IPS-NIHi11 (cell line): ENCODE measurements at regions not wholly inside any gene's neighbourhood (a gene's known extent, or its start where the extent isn't known, plus 50 kb on each side); places are given as distances from the start of the nearest gene placed in this dataset.
"Not testable (repeated sequence)": the region's sequence is repeated elsewhere in the genome, so short reads cannot be mapped to it uniquely, and the experiment has no call there.

ENCODE experiments used
- DNase-seq: peaks from one replicate; pipeline ENCODE4 v3.0.0; 2012; ENCODE audit warnings: mixed read lengths, low spot score

GRCh38 chr6:11452106-11452505, 85.4 kb upstream of the TMEM170B start:
- DNase-seq: not testable (repeated sequence)

DNA sequence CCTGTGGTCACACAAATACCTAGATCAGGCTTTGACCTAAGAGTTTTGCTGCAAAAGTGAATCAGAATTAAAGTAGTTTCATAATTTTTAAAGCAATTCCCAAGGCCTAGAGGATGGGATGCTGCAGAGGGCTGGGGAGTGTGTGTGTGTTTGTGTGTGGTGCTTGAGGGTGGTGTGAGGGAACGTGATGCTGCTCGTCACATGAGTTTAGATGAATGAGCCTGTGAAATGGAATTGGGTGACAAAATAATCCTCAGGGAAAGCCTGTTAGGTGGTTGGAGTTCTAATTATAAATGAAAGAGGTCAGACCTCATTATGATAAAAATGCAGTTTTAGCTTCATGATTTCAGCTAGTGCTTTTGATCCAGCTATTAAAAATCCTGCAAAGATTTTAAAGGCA, 87.5 kb upstream of the TMEM170B start:
- no peak for DNase-seq

- no peak for DNase-seq
Measured at GRCh38 chr6:11449408-11449807, 88.1 kb upstream of the TMEM170B start.

DNA sequence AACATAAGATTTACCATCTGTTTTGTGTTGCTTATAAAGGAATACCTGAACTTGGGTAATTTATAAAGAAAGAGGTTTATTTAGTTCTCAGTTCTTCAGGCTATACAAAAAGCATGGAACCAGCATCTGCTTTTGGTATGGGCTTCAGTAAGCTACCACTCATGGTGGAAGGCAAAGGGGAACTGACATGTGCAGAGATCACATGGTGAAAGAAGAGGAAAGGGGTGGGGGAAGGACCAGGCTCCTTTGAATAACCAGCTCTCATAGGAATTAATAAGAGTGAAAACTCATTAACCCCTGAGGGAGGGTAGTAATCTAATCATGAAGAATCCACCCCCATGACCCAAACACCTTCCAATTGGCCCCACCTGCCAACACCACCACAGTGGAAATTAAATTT, 89.5 kb upstream of the TMEM170B start:
- no peak for DNase-seq

DNA sequence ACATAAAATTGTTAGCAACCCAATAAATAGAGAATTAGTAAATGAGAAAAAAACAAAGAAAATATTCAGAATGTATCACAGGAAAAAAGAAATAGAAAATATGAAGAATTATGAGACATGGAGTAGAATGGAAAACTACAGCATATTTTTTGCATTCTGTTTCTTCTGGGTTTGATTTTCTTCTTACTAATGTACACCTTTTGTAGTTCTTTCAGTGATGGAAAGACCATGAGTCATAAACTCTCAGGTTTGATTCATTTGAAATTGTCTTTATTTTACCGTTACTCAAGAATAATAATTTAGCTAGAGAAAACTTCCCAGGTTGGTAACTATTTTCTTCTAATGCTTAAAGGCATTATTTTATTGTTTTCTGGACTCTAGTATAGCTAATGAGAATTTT, 90.3 kb upstream of the TMEM170B start:
- DNase-seq: no peak

DNA sequence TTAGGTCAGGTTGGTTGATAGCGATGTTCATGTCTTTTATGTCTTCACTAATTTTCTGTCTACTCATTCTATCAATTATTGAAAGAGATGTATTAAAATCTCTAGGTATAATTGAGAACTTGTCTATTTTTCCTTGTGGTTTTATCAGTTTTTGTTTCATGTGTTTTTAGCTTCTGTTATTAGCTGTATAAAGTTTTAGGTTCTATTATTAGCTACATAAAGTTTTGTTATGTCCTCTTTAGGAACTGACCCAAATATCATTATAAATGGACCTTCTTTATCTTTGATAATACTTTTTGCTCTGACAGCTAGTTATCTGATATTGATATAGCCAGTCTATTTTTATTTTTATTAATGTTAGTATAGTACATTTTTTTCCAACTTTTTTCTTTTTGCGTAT, 92.4 kb upstream of the TMEM170B start:
- DNase-seq: no peak

GRCh38 chr6:11443125-11443524, 94.4 kb upstream of the TMEM170B start:
- DNase-seq: not testable (repeated sequence)

- DNase-seq: no peak
Measured at GRCh38 chr6:11442495-11442894, 95.1 kb upstream of the TMEM170B start.

GRCh38 chr6:11439876-11440275, 97.7 kb upstream of the TMEM170B start:
- no peak for DNase-seq

DNA sequence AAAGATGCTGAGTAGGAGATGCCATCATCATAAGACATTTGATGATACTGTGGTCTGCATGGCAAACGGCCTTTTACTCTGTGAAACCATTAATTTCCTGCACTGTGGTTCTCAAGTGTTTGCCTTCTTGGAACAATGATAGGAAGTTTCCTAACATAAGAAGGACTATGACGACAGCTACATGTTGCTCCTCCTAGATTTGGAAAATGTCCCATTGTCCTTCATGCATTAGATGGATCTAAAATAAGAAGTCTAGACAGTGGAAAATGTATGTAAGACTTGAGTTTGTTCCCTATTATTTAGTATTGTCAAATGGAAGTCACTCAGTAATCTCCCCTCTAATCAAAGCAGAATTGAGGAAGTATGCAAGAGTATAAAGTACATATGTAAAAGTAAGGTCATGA, 98.5 kb upstream of the TMEM170B start:
- no peak for DNase-seq

GRCh38 chr6:11437824-11438459, 99.6 kb upstream of the TMEM170B start:
- DNase-seq: no peak

DNA sequence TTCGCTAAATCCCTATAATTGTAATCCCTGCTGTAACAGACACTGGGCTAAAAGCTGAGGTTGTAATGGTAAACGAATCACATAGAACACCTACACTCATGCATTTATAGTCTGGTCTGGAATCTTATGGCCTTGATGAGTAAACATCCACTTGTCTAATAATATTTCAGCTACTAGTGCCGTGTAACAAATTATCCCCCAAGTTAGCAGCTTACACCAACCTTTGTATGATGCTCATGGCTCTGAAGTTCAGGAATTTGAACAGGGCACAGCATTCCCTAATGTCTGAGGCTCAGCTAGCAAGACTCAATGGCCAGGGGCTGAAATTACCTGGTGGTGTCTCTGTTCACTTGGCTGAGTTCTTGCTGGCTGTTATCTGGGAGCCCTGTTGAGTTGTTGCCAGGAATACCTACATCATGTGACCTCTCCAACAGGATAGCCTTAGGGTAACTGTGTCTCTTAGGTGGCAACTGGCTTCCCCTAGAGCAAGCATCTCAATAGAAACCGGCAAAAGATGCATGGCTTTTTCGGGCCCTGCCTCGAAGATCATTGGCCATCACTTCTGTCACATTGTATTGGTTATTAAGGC, 100.9 kb upstream of the TMEM170B start:
- no peak for DNase-seq

- DNase-seq: peak; percentile 22
Measured at GRCh38 chr6:11434565-11435326, 102.8 kb upstream of the TMEM170B start.

DNA sequence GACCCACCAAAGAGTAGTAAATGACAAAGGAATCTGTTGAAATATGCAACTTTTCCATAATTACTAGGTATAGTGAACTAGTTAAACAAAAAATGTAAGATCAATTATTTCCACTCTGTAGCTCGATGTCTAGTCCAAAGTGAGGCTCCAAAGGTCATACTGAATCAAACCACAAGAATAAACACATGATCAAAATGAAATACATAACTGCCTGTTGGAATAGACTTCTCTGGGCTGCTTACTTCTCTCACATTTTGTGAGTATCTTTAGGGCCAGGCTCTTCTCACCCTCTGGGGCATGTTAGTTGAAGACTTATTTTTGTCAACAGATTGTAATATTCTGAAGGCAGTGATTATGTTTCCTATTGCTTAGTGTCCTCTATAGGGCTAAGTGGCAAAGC, 103.7 kb upstream of the TMEM170B start:
- DNase-seq: no peak

DNA sequence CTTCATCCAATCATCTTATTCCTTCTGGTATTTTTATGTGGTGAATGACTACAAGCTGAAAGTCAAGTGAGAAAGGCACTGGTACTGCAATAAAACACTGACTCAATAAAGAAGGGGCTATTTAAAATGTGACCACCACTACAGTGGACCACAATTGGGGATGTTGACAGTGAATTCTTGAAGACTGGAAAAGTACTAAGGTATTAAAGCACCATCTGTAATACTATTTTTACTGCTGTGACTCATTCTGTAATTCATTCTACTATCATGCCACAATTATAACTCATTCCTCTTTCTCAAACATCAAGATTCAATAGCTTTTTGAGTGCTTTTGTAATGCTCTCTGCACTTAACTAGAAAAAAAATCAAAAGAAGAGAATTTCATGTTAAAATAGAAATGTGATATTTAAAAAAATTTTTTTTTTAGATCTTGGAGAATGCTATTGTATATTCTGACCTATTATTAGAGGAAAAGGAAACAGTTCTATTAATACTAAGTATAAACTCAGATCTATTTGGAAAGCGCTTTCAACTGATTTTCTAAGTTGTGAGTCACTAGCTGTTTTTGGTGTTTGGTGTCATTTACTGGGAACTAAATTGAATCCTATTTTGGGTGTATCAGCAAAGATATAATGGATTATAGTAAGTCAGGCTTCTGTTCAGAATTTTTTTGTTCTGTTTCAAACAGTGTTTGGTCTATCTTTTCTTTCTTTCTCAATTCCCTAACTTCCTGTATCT, 104.7 kb upstream of the TMEM170B start:
- no peak for DNase-seq

DNA sequence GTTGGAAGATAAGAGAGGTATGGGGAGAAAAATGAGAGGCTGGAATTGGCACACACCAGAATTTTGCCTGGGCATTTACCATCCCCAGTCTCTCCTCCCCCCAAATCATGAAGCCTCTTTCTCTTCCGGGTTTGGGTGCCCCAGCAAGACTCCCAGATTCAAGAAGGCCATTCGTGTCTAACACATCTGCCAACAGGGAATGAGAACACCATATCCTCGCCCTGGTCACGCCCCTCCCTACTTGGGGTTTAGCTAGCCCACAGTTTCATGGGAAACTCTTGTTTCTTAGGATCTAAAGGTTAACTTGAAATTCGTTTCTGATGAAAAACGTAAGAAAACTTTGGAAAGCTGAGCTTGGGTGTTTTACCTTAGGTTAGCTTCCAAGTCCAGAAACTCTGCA, 105.5 kb upstream of the TMEM170B start:
- DNase-seq: no peak

- no peak for DNase-seq
Measured at GRCh38 chr6:11431455-11431937, 106.1 kb upstream of the TMEM170B start.

DNA sequence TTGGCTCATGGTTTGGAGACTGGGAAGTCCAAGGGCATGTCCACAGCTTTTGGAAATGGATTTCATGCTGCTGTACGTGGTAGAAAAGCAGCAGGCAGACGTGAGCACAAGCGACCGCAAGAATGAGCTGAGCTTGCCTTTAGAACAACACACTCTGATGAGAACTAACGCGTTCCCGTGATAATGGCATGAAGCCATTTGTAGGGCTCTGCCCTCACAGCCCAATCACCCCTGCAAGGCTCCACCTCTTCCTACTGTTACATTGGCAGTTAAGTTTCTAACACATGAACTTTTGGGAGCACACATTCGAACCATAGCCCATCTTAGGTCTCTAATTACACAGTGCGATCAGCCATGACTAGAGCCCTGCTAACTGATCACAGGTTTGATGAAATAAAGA, 107.5 kb upstream of the TMEM170B start:
- DNase-seq: no peak

- DNase-seq: peak; percentile 39
Measured at GRCh38 chr6:11429577-11429976, 108.0 kb upstream of the TMEM170B start.

DNA sequence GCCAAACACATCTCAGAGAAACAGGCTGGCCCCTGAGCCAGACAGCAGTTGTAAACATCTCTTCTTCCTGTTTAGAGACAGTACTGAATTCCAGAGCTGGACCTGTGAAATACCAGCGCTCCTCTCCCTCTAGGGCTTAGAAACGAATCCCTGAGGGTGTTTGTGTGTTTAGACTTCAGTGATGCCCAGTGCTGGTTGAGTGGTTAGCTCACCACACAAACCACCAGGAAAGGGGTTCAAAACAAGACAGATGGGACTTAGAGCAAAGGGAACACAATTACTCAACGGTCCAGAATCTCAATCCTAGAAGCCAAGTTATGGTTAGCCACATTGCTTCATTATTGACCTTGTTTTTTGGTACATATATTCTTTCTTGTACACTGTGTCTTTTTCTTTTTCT, 108.7 kb upstream of the TMEM170B start:
- no peak for DNase-seq

GRCh38 chr6:11428371-11428770, 109.2 kb upstream of the TMEM170B start:
- no peak for DNase-seq

GRCh38 chr6:11427723-11428245, 109.8 kb upstream of the TMEM170B start:
- no peak for DNase-seq
